KMS-11 (cell line): ENCODE measurements at regions not wholly inside any gene's neighbourhood (a gene's known extent, or its start where the extent isn't known, plus 50 kb on each side); places are given as distances from the start of the nearest gene placed in this dataset.

Experiments used
- H2AFZ ChIP-seq: fragments of 200-600 bp; sonication (generic); 2 replicates; pipeline ENCODE4 v1.6.1; 2016; ENCODE audit warnings: antibody characterized with exemption, mixed run types, low read depth
- H3K27ac ChIP-seq: fragments of 200-600 bp; sonication (generic); 2 replicates; pipeline ENCODE4 v1.6.1; 2016; ENCODE audit warnings: mild to moderate bottlenecking, mixed run types
- H3K27me3 ChIP-seq: fragments of 200-600 bp; sonication (generic); 2 replicates; pipeline ENCODE4 v1.6.1; 2017; ENCODE audit warnings: mild to moderate bottlenecking, low read depth, mixed run types, moderate library complexity; ENCODE audit not compliant: insufficient read depth
- H3K36me3 ChIP-seq: fragments of 200-600 bp; sonication (generic); 2 replicates; pipeline ENCODE4 v1.6.1; 2017; ENCODE audit warnings: mild to moderate bottlenecking, mixed run types; ENCODE audit not compliant: insufficient read depth
- H3K4me1 ChIP-seq: fragments of 200-600 bp; sonication (generic); 2 replicates; pipeline ENCODE4 v1.6.1; 2016; ENCODE audit warnings: mild to moderate bottlenecking, low read depth, mixed run types; ENCODE audit not compliant: poor library complexity, severe bottlenecking
- H3K4me2 ChIP-seq: fragments of 200-600 bp; sonication (generic); 2 replicates; pipeline ENCODE4 v1.7.0; 2016; ENCODE audit warnings: mild to moderate bottlenecking, mixed run types
- H3K4me3 ChIP-seq: fragments of 200-600 bp; sonication (generic); IDR thresholded peaks from 2 replicates; pipeline ENCODE4 v1.6.1; 2017; ENCODE audit warnings: low read depth, low read length, mixed read lengths; ENCODE audit not compliant: insufficient read depth
- H3K79me2 ChIP-seq: fragments of 200-600 bp; sonication (generic); 2 replicates; pipeline ENCODE4 v1.6.1; 2016; ENCODE audit warnings: low read depth, mixed run types; ENCODE audit not compliant: insufficient read depth
- H3K9ac ChIP-seq: fragments of 200-600 bp; sonication (generic); 2 replicates; pipeline ENCODE4 v1.6.1; 2016; ENCODE audit warnings: mild to moderate bottlenecking, mixed run types
- H4K20me1 ChIP-seq: fragments of 200-600 bp; sonication (generic); 2 replicates; pipeline ENCODE4 v1.6.1; 2016; ENCODE audit warnings: mild to moderate bottlenecking, mixed run types; ENCODE audit not compliant: insufficient read depth
- TF ChIP-seq, protein P1 (sequence below): fragments of 200-600 bp; sonication (generic); conservative IDR thresholded peaks from 2 replicates; pipeline ENCODE4 v1.6.1; 2017; ENCODE audit warnings: low read depth, mild to moderate bottlenecking, antibody characterized with exemption, low read length, moderate library complexity, mixed read lengths

DNA sequence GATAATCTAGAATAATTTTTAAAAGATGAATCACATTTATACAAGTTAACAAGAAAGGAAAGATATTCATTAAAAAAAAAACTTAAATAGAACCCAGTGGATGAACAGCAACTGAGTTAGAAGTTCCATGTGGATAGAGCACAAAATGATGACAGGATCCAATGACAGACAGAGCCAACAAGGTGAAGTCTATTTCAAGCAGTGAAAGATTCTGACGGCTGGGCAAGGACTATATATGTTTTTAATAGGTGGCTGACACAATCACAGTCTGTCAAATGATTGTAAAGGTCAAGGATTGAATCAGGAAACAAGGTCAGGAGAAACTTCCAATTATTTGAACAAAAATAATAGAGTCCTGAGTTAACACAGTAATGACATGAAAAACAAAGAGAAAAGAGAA lies 1460.0 kb upstream of the CDH8 start:
- H3K4me1 ChIP-seq = no peaks in the 10 kb centered on the region
- no peak overlapping the region for H3K27ac ChIP-seq
- H3K9ac ChIP-seq = no peak overlapping the region
- no peaks in the 10 kb centered on the region for H4K20me1 ChIP-seq
- no peaks in the 10 kb centered on the region for H3K27me3 ChIP-seq
- no peaks in the 10 kb centered on the region for H3K79me2 ChIP-seq
- TF ChIP-seq, protein P1, sequence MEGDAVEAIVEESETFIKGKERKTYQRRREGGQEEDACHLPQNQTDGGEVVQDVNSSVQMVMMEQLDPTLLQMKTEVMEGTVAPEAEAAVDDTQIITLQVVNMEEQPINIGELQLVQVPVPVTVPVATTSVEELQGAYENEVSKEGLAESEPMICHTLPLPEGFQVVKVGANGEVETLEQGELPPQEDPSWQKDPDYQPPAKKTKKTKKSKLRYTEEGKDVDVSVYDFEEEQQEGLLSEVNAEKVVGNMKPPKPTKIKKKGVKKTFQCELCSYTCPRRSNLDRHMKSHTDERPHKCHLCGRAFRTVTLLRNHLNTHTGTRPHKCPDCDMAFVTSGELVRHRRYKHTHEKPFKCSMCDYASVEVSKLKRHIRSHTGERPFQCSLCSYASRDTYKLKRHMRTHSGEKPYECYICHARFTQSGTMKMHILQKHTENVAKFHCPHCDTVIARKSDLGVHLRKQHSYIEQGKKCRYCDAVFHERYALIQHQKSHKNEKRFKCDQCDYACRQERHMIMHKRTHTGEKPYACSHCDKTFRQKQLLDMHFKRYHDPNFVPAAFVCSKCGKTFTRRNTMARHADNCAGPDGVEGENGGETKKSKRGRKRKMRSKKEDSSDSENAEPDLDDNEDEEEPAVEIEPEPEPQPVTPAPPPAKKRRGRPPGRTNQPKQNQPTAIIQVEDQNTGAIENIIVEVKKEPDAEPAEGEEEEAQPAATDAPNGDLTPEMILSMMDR = no peak
- no peak overlapping the region for H3K4me3 ChIP-seq
- no peaks in the 10 kb centered on the region for H3K36me3 ChIP-seq
- no peak overlapping the region for H3K4me2 ChIP-seq
- no peak overlapping the region for H2AFZ ChIP-seq

DNA sequence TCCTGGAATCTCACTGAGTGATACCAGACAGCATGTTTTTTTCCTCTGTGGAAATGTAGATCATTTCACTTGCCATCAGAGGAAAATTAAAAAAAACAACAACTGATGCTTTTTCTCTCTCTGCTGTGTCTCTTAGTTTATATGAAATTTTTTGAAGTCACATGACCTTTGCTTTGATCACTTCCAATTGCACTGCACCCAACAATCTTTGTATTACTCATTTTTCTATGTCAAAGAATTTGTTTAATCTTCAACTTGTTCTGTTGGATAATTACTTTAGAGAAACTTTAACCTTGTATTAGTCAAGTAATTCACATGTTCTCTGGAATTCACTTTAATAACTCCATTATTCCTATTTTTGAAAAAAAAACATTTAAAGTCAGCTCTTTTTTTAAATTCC lies 1452.7 kb upstream of the CDH8 start:
- H4K20me1 ChIP-seq = no peaks in the 10 kb centered on the region
- H3K27ac ChIP-seq = no peak overlapping the region
- TF ChIP-seq, protein P1 = no peak
- H3K4me2 ChIP-seq = no peak overlapping the region
- H3K79me2 ChIP-seq = no peaks in the 10 kb centered on the region
- H3K4me3 ChIP-seq = no peak overlapping the region
- no peak overlapping the region for H3K9ac ChIP-seq
- no peaks in the 10 kb centered on the region for H3K27me3 ChIP-seq
- H2AFZ ChIP-seq = no peak overlapping the region
- H3K4me1 ChIP-seq = no peaks in the 10 kb centered on the region
- no peaks in the 10 kb centered on the region for H3K36me3 ChIP-seq

DNA sequence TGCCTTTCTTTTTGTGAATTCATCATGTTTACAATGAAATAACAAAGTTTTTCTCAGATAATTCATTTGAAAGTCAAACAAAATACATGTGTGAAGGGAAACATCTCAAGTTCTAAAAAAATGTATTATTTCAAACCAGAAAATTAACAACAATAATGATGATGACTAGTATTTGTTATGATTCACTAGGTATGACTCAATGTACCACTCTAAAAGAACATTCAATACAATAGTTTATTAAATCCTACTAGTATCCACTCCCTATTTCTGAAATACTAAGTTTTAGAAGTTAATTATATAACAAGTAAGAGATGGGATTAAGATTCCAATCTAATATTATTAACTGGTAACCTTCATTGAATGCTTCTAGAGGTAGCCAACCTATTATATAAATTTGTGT lies 1444.8 kb upstream of the CDH8 start:
- no peaks in the 10 kb centered on the region for H4K20me1 ChIP-seq
- H3K4me3 ChIP-seq = no peak overlapping the region
- H3K27ac ChIP-seq = no peak overlapping the region
- H3K4me1 ChIP-seq = no peaks in the 10 kb centered on the region
- H3K79me2 ChIP-seq = no peaks in the 10 kb centered on the region
- TF ChIP-seq, protein P1 = no peak
- H3K27me3 ChIP-seq = no peaks in the 10 kb centered on the region
- no peak overlapping the region for H2AFZ ChIP-seq
- no peak overlapping the region for H3K9ac ChIP-seq
- H3K4me2 ChIP-seq = no peak overlapping the region
- no peaks in the 10 kb centered on the region for H3K36me3 ChIP-seq

DNA sequence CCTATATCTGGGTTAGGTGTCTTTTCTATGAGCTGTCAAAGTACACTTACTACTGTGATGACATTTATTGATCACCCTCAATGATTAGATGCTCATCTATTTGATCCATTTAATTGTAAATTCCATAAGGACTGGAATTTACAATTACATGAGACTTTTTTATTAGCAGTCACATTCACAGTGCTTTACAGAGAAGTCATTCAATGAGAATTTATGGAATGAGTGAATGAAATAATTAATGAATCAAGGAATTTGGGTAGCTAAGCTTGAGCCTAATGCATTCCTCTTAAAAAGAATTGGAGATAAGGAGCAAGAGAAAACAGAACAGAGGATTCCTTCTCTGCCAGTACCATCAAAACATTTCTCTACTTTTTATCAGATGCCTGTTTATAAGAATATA lies 1437.5 kb upstream of the CDH8 start:
- Histone ChIP-seq H3K79me2 (no peaks in the 10 kb centered on the region), H2AFZ (no peak overlapping the region), H3K4me2 (no peak overlapping the region), H3K4me3 (no peak overlapping the region), H3K9ac (no peak overlapping the region), H3K27me3 (no peaks in the 10 kb centered on the region), H4K20me1 (no peaks in the 10 kb centered on the region), H3K36me3 (no peaks in the 10 kb centered on the region), H3K27ac (no peak overlapping the region), H3K4me1 (no peaks in the 10 kb centered on the region)
- TF ChIP-seq, protein P1 = no peak

DNA sequence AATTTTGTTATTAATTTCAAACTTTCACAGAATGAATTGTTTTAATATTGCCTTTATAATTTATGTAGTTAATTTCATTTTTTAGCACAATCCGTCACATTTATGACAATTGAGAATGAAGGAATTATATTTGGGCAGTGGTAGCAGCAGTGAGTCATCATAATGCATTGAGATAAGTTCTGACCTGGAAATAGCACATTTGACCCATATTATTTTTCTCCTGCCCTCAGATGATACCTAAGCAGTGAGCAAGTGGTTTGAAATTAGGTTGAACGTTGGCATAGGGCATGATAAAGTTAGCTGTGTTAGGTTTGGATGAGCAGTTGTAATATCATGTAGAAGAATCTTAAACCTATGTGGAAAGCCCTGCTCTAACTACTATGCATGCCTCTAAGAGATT lies 1431.3 kb upstream of the CDH8 start:
- Histone ChIP-seq H3K4me1 (no peaks in the 10 kb centered on the region), H2AFZ (no peak overlapping the region), H4K20me1 (no peaks in the 10 kb centered on the region), H3K79me2 (no peaks in the 10 kb centered on the region), H3K27me3 (no peaks in the 10 kb centered on the region), H3K27ac (no peak overlapping the region), H3K4me3 (no peak overlapping the region), H3K36me3 (no peaks in the 10 kb centered on the region), H3K9ac (no peak overlapping the region), H3K4me2 (no peak overlapping the region)
- TF ChIP-seq, protein P1 = no peak
